Hematopoietic multipotent progenitor cell treated with erythropoietin and hydrocortisone succinate and interleukin-3 and kit ligand, for 17 days (in vitro differentiated cells): ENCODE measurements at regions not wholly inside any gene's neighbourhood (a gene's known extent, or its start where the extent isn't known, plus 50 kb on each side); places are given as distances from the start of the nearest gene placed in this dataset.

Experiments used
- DNase-seq: peaks from one replicate; pipeline ENCODE4 v3.0.0-alpha.2; 2015; ENCODE audit warnings: low spot score

DNA sequence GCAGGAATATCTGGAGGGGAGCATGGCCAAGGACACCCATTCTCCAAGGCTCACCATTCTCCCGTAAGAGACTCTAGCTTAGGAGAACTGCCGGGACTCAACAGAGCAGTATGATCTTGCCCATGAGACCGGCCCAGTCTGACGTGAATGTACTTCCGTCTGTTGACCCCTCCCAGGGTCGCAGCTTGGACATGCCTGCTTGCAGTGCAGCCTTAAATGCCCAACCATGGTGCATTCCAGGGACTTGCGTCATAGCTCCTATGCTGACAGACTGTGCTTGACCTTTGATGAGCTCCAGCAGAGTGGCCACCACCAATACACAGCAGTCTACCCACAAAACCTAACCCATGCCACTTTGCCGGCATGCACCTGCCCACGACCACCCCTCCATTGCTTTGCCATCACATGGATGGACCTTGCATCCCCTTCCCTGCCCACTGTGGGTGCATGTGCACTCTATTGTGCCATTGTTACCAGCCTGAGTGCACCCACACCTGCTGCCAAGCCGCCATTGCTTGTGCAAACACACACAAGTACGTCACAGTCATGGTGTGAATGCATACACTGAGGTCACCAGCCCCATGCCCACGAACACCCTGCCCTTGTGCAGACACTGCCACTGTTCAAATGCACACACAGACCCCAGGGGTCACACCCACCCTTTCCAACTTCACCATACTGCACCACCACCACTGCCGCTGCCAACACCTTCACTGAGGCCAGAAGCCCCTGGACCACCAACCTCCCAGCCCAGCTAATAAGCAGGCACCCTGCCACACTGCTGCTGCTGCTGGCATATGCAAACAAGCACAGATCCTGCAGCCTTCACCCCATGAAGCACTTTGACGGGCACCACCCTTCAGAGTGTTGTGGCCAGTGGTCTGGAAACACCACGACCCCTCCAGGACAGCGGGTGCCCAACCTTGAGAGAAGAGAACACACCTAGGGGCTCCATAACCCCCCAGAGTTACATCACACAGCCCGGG, 1141.3 kb downstream of the BRINP3 start:
- no peak for DNase-seq

- no peak for DNase-seq
Observed at GRCh38 chr1:189349607-189350006, 1128.1 kb downstream of the BRINP3 start.

DNA sequence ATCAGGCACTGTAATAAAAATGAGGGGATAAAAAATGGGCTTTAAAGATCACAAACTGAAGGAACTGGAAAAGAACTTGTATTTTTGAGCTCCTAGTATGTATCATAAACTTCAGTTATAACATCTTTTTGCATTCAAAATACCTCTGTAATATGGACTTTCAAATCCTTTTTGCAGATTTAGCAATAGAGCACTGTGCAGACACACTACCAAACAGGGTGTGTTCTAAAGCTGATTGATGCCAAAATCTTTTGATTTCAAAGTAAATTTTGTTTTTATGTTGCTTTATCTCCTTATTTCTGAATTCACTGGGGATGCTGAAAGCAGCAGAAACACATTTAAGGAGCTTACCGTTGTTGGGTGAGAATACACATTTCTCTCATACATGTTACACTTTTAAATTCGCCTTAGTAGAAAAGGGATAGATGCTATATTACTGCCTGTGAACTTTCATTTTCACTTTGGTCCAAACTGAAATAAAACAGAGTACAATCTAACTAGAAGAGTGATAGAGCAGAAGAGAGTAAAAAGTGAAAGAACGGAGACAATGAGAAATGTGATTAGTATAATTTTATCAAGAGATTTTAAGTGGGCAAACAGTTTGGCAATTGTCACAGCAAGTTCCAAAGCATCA, 1126.6 kb downstream of the BRINP3 start:
- no peak for DNase-seq

DNA sequence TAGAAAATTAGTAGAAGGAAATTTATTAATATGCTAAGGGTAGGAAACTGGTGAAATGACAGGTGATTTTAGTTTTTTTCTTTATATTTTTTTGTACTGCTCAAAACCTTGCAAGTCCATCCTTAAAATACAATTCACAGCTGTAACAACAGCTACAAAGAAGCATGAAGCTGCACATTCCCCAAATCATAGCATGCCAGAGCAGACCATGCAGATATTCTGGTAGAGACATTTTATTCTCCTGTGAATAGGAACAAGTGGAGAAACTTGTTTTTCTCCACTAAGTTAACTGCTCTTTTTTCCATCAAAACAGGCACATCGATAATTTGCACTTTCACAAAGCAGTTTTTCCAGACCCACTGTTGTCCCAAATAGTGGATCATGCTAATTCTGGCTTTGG, 1125.7 kb downstream of the BRINP3 start:
- DNase-seq, result no peak

DNA sequence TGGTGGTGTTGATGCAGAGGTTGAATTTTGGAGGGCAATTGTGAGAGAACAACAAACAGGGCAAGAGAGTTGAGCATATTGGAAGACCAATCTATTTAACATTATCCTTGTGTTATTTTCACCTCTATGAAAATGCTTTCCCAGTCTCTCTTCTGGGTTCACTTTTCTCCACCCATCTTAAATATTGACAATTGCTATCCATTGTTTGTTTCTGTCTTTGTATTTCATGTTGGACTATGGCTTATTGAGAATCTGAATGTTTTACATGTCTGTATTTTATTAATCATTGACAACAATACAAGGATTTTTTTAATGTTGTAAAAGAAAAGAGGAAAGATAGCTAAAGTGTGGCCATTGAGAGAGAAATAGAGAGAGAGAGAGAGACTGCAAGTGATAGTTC, 1121.5 kb downstream of the BRINP3 start:
- DNase-seq, result no peak

- DNase-seq, result no peak
Observed at GRCh38 chr1:189357317-189357716, 1120.3 kb downstream of the BRINP3 start.

DNA sequence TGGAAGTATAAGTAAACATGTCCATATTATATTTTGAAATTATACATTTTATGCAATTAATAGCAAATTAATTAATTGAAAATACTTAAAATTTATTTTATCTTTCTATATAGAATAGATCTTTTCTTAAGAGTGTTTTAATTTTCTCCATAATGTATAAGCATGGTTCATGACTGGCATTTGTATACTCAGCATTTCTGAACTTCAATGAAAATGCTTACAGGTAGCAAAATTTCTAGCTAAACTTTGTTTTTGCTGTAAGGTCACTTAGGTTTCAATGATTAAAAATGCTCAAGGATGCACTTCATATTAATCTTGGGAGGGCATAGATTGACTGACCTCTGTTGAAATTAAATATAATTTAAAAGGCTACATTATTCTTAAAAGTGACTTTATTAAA, 1108.1 kb downstream of the BRINP3 start:
- DNase-seq, result no peak

- no peak for DNase-seq
Observed at GRCh38 chr1:189374816-189375215, 1102.8 kb downstream of the BRINP3 start.

- DNase-seq, result no peak
Observed at GRCh38 chr1:189405419-189405818, 1072.2 kb downstream of the BRINP3 start.

GRCh38 chr1:189409774-189410173, 1067.9 kb downstream of the BRINP3 start:
- DNase-seq, result no peak

- DNase-seq, result no peak
Observed at GRCh38 chr1:189424746-189425331, 1052.8 kb downstream of the BRINP3 start.

DNA sequence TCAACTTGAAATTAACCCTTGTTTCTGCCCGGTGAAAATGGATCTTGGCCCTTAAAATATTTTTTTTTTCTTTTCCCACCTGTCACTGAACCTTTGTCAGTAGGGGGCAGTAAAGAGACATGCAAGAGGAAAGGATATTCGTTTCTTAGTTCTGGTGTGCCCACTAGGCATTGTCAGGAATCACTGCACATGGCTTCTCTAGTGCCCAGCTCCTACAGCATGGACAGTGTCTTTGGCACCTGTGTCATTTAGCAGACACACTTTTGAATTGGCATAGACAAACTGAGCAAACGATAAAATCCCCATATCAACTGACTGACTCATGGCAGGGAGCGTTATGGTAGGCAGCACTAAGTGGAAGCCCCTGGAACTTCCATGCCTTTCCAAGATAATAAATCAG, 1048.1 kb downstream of the BRINP3 start:
- DNase-seq, result no peak

- DNase-seq, result no peak
Observed at GRCh38 chr1:189431447-189431846, 1046.2 kb downstream of the BRINP3 start.

- DNase-seq, result no peak
Observed at GRCh38 chr1:189432753-189433152, 1044.9 kb downstream of the BRINP3 start.

DNA sequence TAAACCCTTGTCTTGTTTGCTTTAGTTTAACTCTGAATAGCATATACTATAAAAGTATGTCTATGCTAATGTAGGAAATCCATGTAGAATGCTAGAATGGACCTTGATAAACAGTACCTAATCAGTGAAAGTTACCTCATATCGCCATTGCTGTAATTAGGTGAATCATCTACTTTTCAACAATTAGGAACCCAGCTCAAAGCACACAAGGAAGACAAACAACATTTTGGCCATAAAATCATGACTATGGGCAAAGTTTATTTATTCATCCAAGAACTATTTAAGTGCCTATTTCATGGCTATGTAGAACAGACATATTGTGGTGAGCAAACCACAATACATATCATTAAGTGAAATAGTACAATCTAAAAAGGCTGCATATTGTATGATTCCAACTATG, 1043.2 kb downstream of the BRINP3 start:
- DNase-seq, result no peak

DNA sequence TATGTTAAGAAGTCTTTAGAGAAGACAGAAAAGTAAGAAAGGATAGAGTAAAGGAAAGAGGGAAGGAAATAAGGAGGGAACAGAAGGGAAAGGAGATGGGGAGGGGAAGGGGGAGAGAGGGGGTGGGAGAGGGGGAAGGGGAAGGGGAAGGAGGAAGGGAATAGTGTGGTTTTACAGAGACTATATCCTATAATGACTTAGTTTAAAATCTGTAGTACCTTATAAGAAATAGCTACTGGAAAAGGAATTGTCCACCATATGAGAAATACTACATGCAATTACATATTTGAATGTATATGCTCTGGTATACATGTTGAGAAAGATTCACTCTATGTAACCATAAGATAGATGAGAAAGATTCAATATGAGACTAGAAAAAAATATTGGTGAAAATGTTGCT, 1042.3 kb downstream of the BRINP3 start:
- no peak for DNase-seq

GRCh38 chr1:189438808-189439207, 1038.9 kb downstream of the BRINP3 start:
- no peak for DNase-seq

DNA sequence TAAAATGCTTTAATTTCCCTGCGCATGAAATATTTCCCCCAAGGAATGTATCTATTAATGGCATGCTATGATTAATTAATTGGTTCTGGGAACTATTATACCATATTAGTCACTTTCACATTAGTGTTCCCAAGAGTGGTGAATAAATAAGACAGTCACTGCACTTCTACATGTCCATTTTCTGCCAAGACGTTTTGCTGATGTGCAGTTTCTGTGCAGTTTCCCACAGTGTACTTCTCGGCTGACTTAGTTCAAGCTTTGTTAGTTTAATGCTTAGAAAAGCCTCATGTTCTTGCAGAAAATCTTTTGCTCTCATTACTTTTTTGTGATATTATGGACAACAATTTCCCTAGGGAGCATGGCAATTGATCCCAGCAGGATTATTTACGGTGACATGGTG, 1014.5 kb downstream of the BRINP3 start:
- DNase-seq, result no peak

GRCh38 chr1:189496768-189497167, 980.9 kb downstream of the BRINP3 start:
- DNase-seq, result no peak

DNA sequence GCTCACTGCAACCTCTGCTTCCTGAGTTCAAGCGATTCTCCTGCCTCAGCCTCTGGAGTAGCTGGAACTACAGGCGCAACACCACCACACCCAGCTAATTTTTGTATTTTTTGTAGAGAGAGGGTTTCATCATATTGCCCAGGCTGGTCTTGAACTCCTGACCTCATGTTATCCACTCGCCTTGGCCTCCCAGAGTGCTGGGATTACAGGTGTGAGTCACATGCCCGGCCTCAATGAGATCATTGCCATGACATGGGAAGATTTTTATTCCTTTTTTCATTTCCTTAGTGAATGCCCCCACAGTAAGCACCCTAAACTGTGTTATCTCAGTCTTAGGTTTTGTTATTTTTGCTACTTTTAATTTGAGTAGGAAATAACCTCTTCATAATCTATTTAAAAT, 977.9 kb downstream of the BRINP3 start:
- DNase-seq, result no peak

- no peak for DNase-seq
Observed at GRCh38 chr1:189500778-189501177, 976.9 kb downstream of the BRINP3 start.

GRCh38 chr1:189510827-189511226, 966.8 kb downstream of the BRINP3 start:
- DNase-seq, result no peak

DNA sequence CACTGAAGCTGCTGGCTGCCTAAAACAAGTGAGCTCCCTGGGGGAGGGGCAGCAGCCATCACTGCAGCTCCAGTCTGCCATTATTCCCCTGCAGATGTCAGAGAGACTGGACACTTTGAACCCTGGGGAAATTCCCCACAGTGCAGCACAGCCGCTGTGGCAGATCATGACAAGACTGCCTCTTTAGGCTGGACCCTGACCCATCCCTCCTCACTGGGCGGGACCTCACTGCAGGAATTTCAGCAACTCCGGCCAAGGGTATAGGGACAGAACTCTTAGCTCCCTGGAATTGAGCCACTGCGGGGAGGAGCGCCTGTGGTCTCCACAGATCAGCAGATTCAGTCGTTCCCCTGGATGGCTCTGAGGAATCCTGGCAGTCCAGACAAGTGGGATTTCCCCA, 964.6 kb downstream of the BRINP3 start:
- DNase-seq, result no peak
